HG03378 (cell line): ENCODE measurements at regions not wholly inside any gene's neighbourhood (a gene's known extent, or its start where the extent isn't known, plus 50 kb on each side); places are given as distances from the start of the nearest gene placed in this dataset.
"Not testable (repeated sequence)": the region's sequence is repeated elsewhere in the genome, so short reads cannot be mapped to it uniquely, and the experiment has no call there.

Source experiments
- ATAC-seq: cut with Tn5 transposase; IDR thresholded peaks from one replicate; pipeline ENCODE4 v1.9.1; 2021; ENCODE audit warnings: mild to moderate bottlenecking, moderate library complexity; ENCODE audit not compliant: unreplicated experiment

GRCh38 chr2:174697255-174697654, 67.0 kb downstream of the CHRNA1 start:
- ATAC-seq: peak; percentile 89

- ATAC-seq: no peak
Measured at GRCh38 chr2:174694920-174695319, 69.4 kb downstream of the CHRNA1 start.

- no peak for ATAC-seq
Measured at GRCh38 chr2:174694196-174694878, 69.9 kb downstream of the CHRNA1 start.

- ATAC-seq: no peak
Measured at GRCh38 chr2:174693344-174693743, 70.9 kb downstream of the CHRNA1 start.

- no peak for ATAC-seq
Measured at GRCh38 chr2:174692256-174692919, 71.9 kb downstream of the CHRNA1 start.

GRCh38 chr2:174691201-174691779, 73.0 kb downstream of the CHRNA1 start:
- ATAC-seq: no peak

- ATAC-seq: no peak
Measured at GRCh38 chr2:174690026-174690425, 74.2 kb downstream of the CHRNA1 start.

- ATAC-seq: no peak
Measured at GRCh38 chr2:174688079-174688478, 76.2 kb downstream of the CHRNA1 start.

GRCh38 chr2:174686430-174686829, 77.8 kb downstream of the CHRNA1 start:
- ATAC-seq: no peak

GRCh38 chr2:174683392-174683759, 80.9 kb downstream of the CHRNA1 start:
- peak; percentile 49 for ATAC-seq

GRCh38 chr2:174682578-174683391, 81.5 kb downstream of the CHRNA1 start:
- ATAC-seq: no peak

- ATAC-seq: no peak
Measured at GRCh38 chr2:174682007-174682577, 82.2 kb downstream of the CHRNA1 start.

GRCh38 chr2:174681099-174682006, 82.9 kb downstream of the CHRNA1 start:
- ATAC-seq: no peak

- no peak for ATAC-seq
Measured at GRCh38 chr2:174680221-174680620, 82.6 kb upstream of the WIPF1 start.

GRCh38 chr2:174678395-174678794, 80.8 kb upstream of the WIPF1 start:
- no peak for ATAC-seq

GRCh38 chr2:174675615-174676014, 78.0 kb upstream of the WIPF1 start:
- ATAC-seq: no peak

GRCh38 chr2:174673876-174674275, 76.3 kb upstream of the WIPF1 start:
- no peak for ATAC-seq

- ATAC-seq: no peak
Measured at GRCh38 chr2:174673440-174673839, 75.8 kb upstream of the WIPF1 start.

GRCh38 chr2:174671532-174671931, 73.9 kb upstream of the WIPF1 start:
- not testable (repeated sequence) for ATAC-seq

- no peak for ATAC-seq
Measured at GRCh38 chr2:174670446-174670845, 72.8 kb upstream of the WIPF1 start.
